CD4-positive, alpha-beta T cell (primary cell): ENCODE measurements at regions not wholly inside any gene's neighbourhood (a gene's known extent, or its start where the extent isn't known, plus 50 kb on each side); places are given as distances from the start of the nearest gene placed in this dataset.

Source experiments
- ATAC-seq: fragments of 200-7000 bp; cut with Tn5 transposase; one replicate; pipeline ENCODE4 v1.10.0; 2022; ENCODE audit warnings: mild to moderate bottlenecking; ENCODE audit not compliant: poor library complexity
- CTCF ChIA-PET: fragments of 350-600 bp; sonication (Branson Sonifier 250); formaldehyde crosslinking; loops from one replicate; lab custom pipeline; 2021; ENCODE audit warnings: antibody characterized with exemption, inconsistent platforms; lab: Charles Lee
- POLR2A ChIA-PET: fragments of 350-600 bp; sonication (Branson Sonifier 250); formaldehyde crosslinking; loops from one replicate; lab custom pipeline; 2021; ENCODE audit warnings: antibody characterized with exemption, inconsistent platforms; lab: Charles Lee
- DNase-seq, 14 experiments: peaks; one replicate each; pipeline ENCODE4 v3.0.0-alpha.2; 2013 to 2020; ENCODE audit warnings: mixed read lengths in 2 of 14
- H3K27ac ChIP-seq, 2 donors: one replicate each; pipeline versions ENCODE4 v1.5.1 to v1.7.0; 2013; ENCODE audit warnings: low read length in 2 of 2, low read depth in 1 of 2, mild to moderate bottlenecking in 1 of 2
- H3K27me3 ChIP-seq, 2 experiments: 1 replicate in 1 of 2; 2 replicates in 1 of 2; pipeline versions ENCODE4 v1.6.1 to v1.7.0; 2013; ENCODE audit warnings: low read length in 2 of 2, control low read depth in 1 of 2, mild to moderate bottlenecking in 1 of 2, moderate library complexity in 1 of 2; ENCODE audit not compliant: insufficient read depth in 2 of 2, control insufficient read depth in 1 of 2
- H3K36me3 ChIP-seq: one replicate; pipeline ENCODE4 v1.6.1; 2013; ENCODE audit warnings: low read length, control low read depth; ENCODE audit not compliant: insufficient read depth
- H3K4me1 ChIP-seq: one replicate; pipeline ENCODE4 v1.6.1; 2013; ENCODE audit warnings: low read length, control low read depth; ENCODE audit not compliant: insufficient read depth
- H3K4me3 ChIP-seq: one replicate; pipeline ENCODE4 v1.5.1; 2013; ENCODE audit warnings: mild to moderate bottlenecking, low read length, moderate library complexity
- H3K9me3 ChIP-seq, 2 experiments: 1 replicate in 1 of 2; 2 replicates in 1 of 2; pipeline versions ENCODE4 v1.6.1 to v1.7.0; 2013; ENCODE audit warnings: low read length in 2 of 2, mild to moderate bottlenecking in 2 of 2, control low read depth in 1 of 2, moderate library complexity in 1 of 2; ENCODE audit not compliant: control insufficient read depth in 1 of 2, insufficient read depth in 1 of 2
- H3K27ac Mint-ChIP-seq: one replicate; pipeline ENCODE4 v1.8.0; 2020; ENCODE audit warnings: mixed read lengths
- H3K27me3 Mint-ChIP-seq: one replicate; pipeline ENCODE4 v1.8.0; 2021; ENCODE audit warnings: mixed read lengths
- H3K36me3 Mint-ChIP-seq: one replicate; pipeline ENCODE4 v1.8.0; 2021; ENCODE audit warnings: low read depth, mixed read lengths
- H3K4me1 Mint-ChIP-seq: one replicate; pipeline ENCODE4 v1.8.0; 2021; ENCODE audit warnings: low read depth, mixed read lengths
- H3K4me3 Mint-ChIP-seq: one replicate; pipeline ENCODE4 v1.8.0; 2020; ENCODE audit warnings: mild to moderate bottlenecking, mixed read lengths
- H3K9me3 Mint-ChIP-seq: one replicate; pipeline ENCODE4 v1.8.0; 2020; ENCODE audit warnings: mixed read lengths
- CTCF ChIP-seq: fragments of 200-600 bp; IDR thresholded peaks from one replicate; pipeline ENCODE4 v1.8.0; 2022; ENCODE audit warnings: antibody characterized with exemption, mild to moderate bottlenecking
- intact Hi-C, 2 experiments: fragments of 100-400 bp; cut with DNase I in 1 of 2; cut with micrococcal nuclease in 1 of 2; formaldehyde crosslinking; loops; one replicate each; pipeline versions ENCODE4 v1.15.1 to v1.9.0; 2023 to 2025; cut with DNase I, micrococcal nuclease

GRCh38 chrX:120697053-120697452 is 67.2 kb upstream of the C1GALT1C1 start:
- H3K36me3 ChIP-seq, result no peaks in the 10 kb centered on the region
- Mint-ChIP-seq H3K4me3 (peak overlapping the region; percentile 68), H3K27me3 (no peaks in the 10 kb centered on the region), H3K9me3 (peaks cover 4% of the 10 kb centered on the region), H3K27ac (peak overlapping the region; percentile 95), H3K4me1 (peaks cover 17% of the 10 kb centered on the region), H3K36me3 (no peaks in the 10 kb centered on the region)
- ChIA-PET CTCF (no interaction called here), POLR2A (interaction anchor here (0.6 to 1.5 kb wide), 4 partner anchors 56 to 168 kb away, joined by 3 to 5 read pairs (median 3); partner anchors contain the start of gene CUL4B)
- intact Hi-C loops, result no loop called here
- peaks cover 23% of the 10 kb centered on the region for H3K4me1 ChIP-seq
- H3K27me3 ChIP-seq, result no peaks in the 10 kb centered on the region
- peak overlapping the region; percentile 33 to 34 for H3K27ac ChIP-seq
- DNase-seq, result peak in 10 of 14 experiments; percentile 1 to 79 (median 32)
- H3K9me3 ChIP-seq, result no peaks in the 10 kb centered on the region
- ATAC-seq, result peak; percentile 93
- TF ChIP-seq CTCF, result no peak
- no peak overlapping the region for H3K4me3 ChIP-seq

- H3K4me1 ChIP-seq, result peaks cover 18% of the 10 kb centered on the region
- Mint-ChIP-seq H3K4me1 (peaks cover 15% of the 10 kb centered on the region), H3K4me3 (no peak overlapping the region), H3K27me3 (no peaks in the 10 kb centered on the region), H3K27ac (no peak overlapping the region), H3K36me3 (no peaks in the 10 kb centered on the region), H3K9me3 (no peaks in the 10 kb centered on the region)
- H3K36me3 ChIP-seq, result no peaks in the 10 kb centered on the region
- ChIA-PET CTCF (interaction anchor here (0.6 kb wide), 1 partner anchor 1626 kb away, joined by 3 read pairs; no protein-coding TSS in a partner anchor), POLR2A (no interaction called here)
- H3K4me3 ChIP-seq, result no peak overlapping the region
- no peak for TF ChIP-seq CTCF
- DNase-seq (no peak), ATAC-seq (no peak)
- no peaks in the 10 kb centered on the region for H3K9me3 ChIP-seq
- H3K27ac ChIP-seq, result no peak overlapping the region
- intact Hi-C loops, result no loop called here
- H3K27me3 ChIP-seq, result no peaks in the 10 kb centered on the region
Measured at GRCh38 chrX:120692319-120692718, 62.5 kb upstream of the C1GALT1C1 start.

- no peak for ATAC-seq
- Histone ChIP-seq H3K9me3 (no peaks in the 10 kb centered on the region), H3K4me3 (no peak overlapping the region), H3K27me3 (no peaks in the 10 kb centered on the region), H3K27ac (no peak overlapping the region), H3K4me1 (peaks cover 7% of the 10 kb centered on the region), H3K36me3 (no peaks in the 10 kb centered on the region)
- Mint-ChIP-seq H3K27ac (no peak overlapping the region), H3K36me3 (no peaks in the 10 kb centered on the region), H3K4me3 (no peak overlapping the region), H3K4me1 (peaks cover under 1% of the 10 kb centered on the region), H3K9me3 (no peaks in the 10 kb centered on the region), H3K27me3 (no peaks in the 10 kb centered on the region)
- DNase-seq, result no peak
- intact Hi-C loops, result no loop called here
- CTCF ChIA-PET, result no interaction called here
- POLR2A ChIA-PET, result no interaction called here
- TF ChIP-seq CTCF, result no peak
Measured at GRCh38 chrX:120690941-120691340, 61.1 kb upstream of the C1GALT1C1 start.
